ENCODE measurements at regions not wholly inside any gene's neighbourhood (a gene's known extent, or its start where the extent isn't known, plus 50 kb on each side); places are given as distances from the start of the nearest gene placed in this dataset.

DNA sequence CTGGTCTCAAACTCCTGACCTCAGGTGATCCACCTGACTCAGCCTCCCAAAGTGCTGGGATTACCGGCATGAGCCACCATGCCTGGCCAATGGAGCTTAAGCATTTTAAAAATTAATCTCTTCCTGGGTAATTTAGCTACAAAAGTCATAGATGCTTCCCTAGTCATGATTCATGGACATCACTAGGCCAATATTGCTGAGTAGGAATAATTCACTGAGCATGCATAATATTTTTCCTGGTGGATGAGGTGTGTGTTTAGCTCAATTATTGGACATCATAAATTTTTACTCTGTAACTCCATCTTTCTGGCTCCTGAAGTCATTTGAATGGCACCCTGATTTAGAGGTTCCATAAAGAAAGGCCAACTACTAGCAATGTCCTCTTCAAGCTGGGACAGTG is 512.9 kb upstream of the AGTR1 start:
- H3K9me3 ChIP-seq (ENCODE audit: control insufficient read depth, low read depth, low read length) = no peaks in the 10 kb centered on the region
- H3K9ac ChIP-seq (ENCODE audit: low read length) = no peak overlapping the region
- no peak overlapping the region for H3K4me3 ChIP-seq (ENCODE audit: low read length)
- H3K36me3 ChIP-seq (ENCODE audit: control insufficient read depth, low read depth, low read length) = no peaks in the 10 kb centered on the region
- H3K4me1 ChIP-seq (ENCODE audit: control insufficient read depth, low read depth, low read length) = no peaks in the 10 kb centered on the region
- H3K27me3 ChIP-seq (ENCODE audit: control insufficient read depth, insufficient read depth, low read length) = no peaks in the 10 kb centered on the region
- no peak overlapping the region for H3K27ac ChIP-seq (ENCODE audit: low read length)

DNA sequence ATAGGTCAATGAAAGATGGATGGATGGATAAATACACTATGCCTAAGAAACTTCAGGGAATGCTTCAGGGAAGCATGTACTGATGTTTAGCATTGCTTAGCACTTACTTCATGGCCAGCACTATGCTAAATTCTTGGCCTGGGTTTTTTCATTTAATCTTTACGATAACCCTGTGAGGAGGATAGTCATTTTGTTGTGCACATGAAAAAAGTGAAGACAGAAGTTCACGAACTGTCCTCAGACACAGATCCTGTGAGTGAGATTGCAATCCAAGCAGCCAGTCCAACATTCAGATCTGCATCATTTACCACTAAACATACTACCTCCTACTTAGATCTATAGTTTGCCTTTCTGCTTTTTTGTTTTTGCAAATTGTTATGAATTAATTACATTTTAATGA is 510.8 kb upstream of the AGTR1 start:
- Histone ChIP-seq H3K36me3 (ENCODE audit: control insufficient read depth, low read depth, low read length) (no peaks in the 10 kb centered on the region), H3K27me3 (ENCODE audit: control insufficient read depth, insufficient read depth, low read length) (no peaks in the 10 kb centered on the region), H3K4me1 (ENCODE audit: control insufficient read depth, low read depth, low read length) (no peaks in the 10 kb centered on the region), H3K27ac (ENCODE audit: low read length) (no peak overlapping the region), H3K9me3 (ENCODE audit: control insufficient read depth, low read depth, low read length) (no peaks in the 10 kb centered on the region), H3K9ac (ENCODE audit: low read length) (no peak overlapping the region), H3K4me3 (ENCODE audit: low read length) (no peak overlapping the region)

DNA sequence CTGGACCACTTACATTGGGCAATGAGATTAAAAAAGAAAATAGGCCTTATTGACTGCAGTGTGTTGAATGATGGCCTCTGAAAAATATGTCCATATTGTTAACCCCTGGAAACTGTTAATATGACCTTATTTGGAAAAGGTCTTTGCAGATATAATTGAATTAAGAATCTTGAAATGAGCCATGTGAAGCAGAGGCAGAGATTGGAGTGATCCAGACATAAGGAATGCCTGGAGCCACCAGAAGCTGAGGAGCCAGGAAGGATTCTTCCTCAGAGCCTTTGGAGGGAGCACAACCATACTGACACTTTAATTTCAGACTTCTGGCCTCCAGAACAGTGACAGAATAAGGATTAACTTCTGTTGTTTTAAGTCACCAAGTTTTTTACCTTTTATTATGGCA is 510.4 kb upstream of the AGTR1 start:
- no peak overlapping the region for H3K9ac ChIP-seq (ENCODE audit: low read length)
- no peaks in the 10 kb centered on the region for H3K36me3 ChIP-seq (ENCODE audit: control insufficient read depth, low read depth, low read length)

DNA sequence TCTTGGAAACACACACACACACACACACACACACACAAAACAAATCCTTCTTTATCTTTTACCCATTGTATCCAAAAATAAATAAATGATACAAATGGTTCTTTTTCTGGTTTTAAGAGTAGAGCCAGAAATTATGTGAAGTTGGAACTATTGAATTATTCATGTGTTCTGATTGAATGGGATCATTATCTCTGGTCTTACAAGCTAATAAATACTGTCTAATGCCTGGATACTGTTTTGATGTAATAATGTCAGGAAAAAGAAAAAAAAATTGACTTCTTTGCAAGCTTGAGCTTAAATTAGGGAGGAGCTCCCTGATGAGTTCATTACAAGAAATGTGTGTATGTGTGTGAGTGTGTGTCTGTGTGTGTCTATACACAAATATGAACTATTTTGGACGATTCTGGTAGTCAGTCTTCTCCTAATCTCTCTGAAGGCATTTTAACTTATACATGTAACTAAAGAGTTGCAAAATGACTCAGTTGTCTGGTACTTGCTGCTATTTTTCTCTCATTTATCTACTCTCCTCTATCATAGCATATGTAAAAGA is 507.2 kb upstream of the AGTR1 start:
- H3K9me3 ChIP-seq (ENCODE audit: control insufficient read depth, low read depth, low read length) = no peaks in the 10 kb centered on the region
- no peak overlapping the region for H3K9ac ChIP-seq (ENCODE audit: low read length)
- no peak overlapping the region for H3K4me3 ChIP-seq (ENCODE audit: low read length)
- no peaks in the 10 kb centered on the region for H3K4me1 ChIP-seq (ENCODE audit: control insufficient read depth, low read depth, low read length)
- H3K27me3 ChIP-seq (ENCODE audit: control insufficient read depth, insufficient read depth, low read length) = no peaks in the 10 kb centered on the region
- H3K27ac ChIP-seq (ENCODE audit: low read length) = no peak overlapping the region
- no peaks in the 10 kb centered on the region for H3K36me3 ChIP-seq (ENCODE audit: control insufficient read depth, low read depth, low read length)

More for the DNA sequence above, 510.4 kb upstream of the AGTR1 start:
- Histone ChIP-seq H3K27ac (ENCODE audit: low read length) (no peak overlapping the region), H3K4me3 (ENCODE audit: low read length) (no peak overlapping the region), H3K27me3 (ENCODE audit: control insufficient read depth, insufficient read depth, low read length) (no peaks in the 10 kb centered on the region), H3K9me3 (ENCODE audit: control insufficient read depth, low read depth, low read length) (no peaks in the 10 kb centered on the region), H3K4me1 (ENCODE audit: control insufficient read depth, low read depth, low read length) (no peaks in the 10 kb centered on the region)

DNA sequence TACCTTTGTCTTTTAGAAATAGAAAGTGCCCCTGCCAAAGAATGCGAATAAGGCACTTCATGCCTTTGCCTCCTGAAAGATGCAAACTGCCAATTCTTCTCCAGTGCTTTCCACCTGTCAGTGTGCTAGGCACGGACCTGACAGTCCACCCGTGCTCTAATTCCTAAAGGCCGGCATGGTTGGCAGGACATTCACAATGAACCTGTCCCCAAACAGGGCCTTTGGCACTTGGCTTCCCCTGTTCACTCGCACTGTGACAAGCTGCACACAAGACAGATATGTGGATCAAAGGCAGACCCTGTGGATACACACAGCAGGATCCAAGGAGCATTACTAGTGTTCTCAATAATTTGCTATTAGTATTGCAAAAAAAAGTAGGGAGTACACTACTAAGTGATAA is 505.7 kb upstream of the AGTR1 start:
- Histone ChIP-seq H3K9ac (ENCODE audit: low read length) (no peak overlapping the region), H3K4me3 (ENCODE audit: low read length) (no peak overlapping the region), H3K9me3 (ENCODE audit: control insufficient read depth, low read depth, low read length) (no peaks in the 10 kb centered on the region), H3K4me1 (ENCODE audit: control insufficient read depth, low read depth, low read length) (no peaks in the 10 kb centered on the region), H3K27me3 (ENCODE audit: control insufficient read depth, insufficient read depth, low read length) (no peaks in the 10 kb centered on the region), H3K27ac (ENCODE audit: low read length) (no peak overlapping the region), H3K36me3 (ENCODE audit: control insufficient read depth, low read depth, low read length) (no peaks in the 10 kb centered on the region)

DNA sequence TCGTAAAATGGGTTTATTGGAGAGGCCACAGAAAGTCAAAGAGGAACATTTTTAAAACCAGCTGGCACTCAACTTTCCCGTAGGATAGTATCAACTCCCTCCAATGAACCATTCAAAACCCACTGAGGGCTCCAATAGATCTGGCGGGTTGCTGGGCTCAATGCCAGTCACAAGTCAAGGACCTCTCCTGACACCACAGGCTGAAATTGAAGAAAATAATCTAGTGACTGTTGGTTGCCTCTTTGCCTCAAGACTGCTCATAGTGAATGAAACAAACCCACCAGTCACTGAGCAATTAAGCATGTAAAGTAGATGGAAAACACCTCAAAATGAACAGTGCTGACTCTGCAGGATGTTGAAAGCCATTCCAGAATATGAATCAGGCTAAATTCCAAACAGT is 500.6 kb upstream of the AGTR1 start:
- Histone ChIP-seq H3K4me1 (ENCODE audit: control insufficient read depth, low read depth, low read length) (no peaks in the 10 kb centered on the region), H3K27ac (ENCODE audit: low read length) (no peak overlapping the region), H3K27me3 (ENCODE audit: control insufficient read depth, insufficient read depth, low read length) (no peaks in the 10 kb centered on the region), H3K36me3 (ENCODE audit: control insufficient read depth, low read depth, low read length) (no peaks in the 10 kb centered on the region), H3K9me3 (ENCODE audit: control insufficient read depth, low read depth, low read length) (no peaks in the 10 kb centered on the region), H3K9ac (ENCODE audit: low read length) (no peak overlapping the region), H3K4me3 (ENCODE audit: low read length) (no peak overlapping the region)

DNA sequence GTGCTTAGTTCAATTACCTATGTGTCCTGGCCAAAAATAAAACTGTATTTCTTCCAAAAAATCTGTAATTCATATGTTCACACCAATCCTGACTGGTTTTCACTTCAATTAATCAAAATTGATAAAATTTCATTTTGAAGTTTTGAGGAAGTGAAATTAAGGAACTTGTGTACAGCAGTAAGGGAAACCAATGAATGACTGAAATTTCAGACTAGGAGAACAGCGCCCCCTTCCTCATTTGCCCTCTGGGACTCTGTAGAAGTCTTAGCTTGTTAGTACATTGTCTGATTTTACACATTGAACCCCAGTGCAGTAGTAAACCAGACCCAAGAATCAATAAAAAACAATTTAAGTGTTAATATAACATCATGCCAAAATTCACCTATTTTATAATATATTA is 495.3 kb upstream of the AGTR1 start:
- Histone ChIP-seq H3K36me3 (ENCODE audit: control insufficient read depth, low read depth, low read length) (no peaks in the 10 kb centered on the region), H3K27me3 (ENCODE audit: control insufficient read depth, insufficient read depth, low read length) (no peaks in the 10 kb centered on the region), H3K9ac (ENCODE audit: low read length) (no peak overlapping the region), H3K4me1 (ENCODE audit: control insufficient read depth, low read depth, low read length) (no peaks in the 10 kb centered on the region), H3K4me3 (ENCODE audit: low read length) (no peak overlapping the region), H3K9me3 (ENCODE audit: control insufficient read depth, low read depth, low read length) (no peaks in the 10 kb centered on the region), H3K27ac (ENCODE audit: low read length) (no peak overlapping the region)

DNA sequence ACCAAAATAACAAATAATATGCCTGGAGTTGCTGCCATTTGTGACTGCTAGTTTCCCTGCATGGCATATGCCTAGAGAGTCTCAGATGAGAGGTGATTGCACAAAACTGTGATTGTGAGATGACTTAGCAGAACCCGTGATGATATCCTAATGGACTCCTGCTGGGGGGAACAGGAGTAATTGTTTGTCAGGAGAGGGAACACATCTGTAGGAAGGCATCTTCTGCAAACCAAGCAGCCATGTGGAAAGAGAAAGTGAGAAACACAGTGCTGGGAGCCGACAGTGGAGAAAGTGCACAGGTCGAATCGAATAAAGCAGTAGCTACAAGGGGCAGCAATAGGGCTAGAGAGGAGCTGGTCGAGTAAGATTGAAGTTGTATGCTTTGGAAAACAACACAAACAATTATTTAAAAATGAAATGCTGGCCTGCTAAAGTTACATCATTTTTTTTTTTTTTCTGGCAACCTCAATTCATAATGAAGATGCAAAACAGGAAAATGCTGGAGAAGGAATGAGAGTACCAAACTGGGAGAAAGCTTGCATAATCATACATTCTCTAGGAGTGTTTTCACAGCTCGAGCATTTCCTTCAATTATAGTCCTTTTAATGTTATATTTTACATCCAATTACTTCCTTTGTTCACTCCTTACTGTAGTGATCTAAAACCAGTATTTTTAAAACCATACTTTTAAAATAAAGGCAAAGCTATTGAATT is 494.2 kb upstream of the AGTR1 start:
- Histone ChIP-seq H3K27ac (ENCODE audit: low read length) (no peak overlapping the region), H3K9me3 (ENCODE audit: control insufficient read depth, low read depth, low read length) (no peaks in the 10 kb centered on the region), H3K36me3 (ENCODE audit: control insufficient read depth, low read depth, low read length) (no peaks in the 10 kb centered on the region), H3K4me1 (ENCODE audit: control insufficient read depth, low read depth, low read length) (no peaks in the 10 kb centered on the region), H3K27me3 (ENCODE audit: control insufficient read depth, insufficient read depth, low read length) (no peaks in the 10 kb centered on the region), H3K9ac (ENCODE audit: low read length) (no peak overlapping the region), H3K4me3 (ENCODE audit: low read length) (no peak overlapping the region)

DNA sequence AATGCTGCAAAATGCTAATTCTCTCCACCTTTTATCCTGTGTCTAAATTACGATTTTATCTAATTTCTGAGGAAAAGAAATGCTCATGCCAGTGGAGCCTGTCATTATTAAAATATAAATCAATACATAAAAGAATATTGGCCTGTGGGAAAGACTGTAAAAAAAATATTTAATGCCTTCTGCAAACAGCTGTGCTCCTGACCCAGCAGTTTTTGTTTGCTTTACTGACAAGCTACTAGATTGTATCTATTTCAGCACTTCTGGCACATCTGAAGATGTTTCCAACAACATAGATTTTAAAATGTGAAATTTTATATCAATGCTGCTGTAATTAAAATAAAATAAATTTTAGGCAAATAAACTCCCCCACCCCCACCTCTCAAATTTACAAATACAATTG is 493.6 kb upstream of the AGTR1 start:
- H3K9me3 ChIP-seq (ENCODE audit: control insufficient read depth, low read depth, low read length) = no peaks in the 10 kb centered on the region
- H3K4me3 ChIP-seq (ENCODE audit: low read length) = no peak overlapping the region
- no peaks in the 10 kb centered on the region for H3K36me3 ChIP-seq (ENCODE audit: control insufficient read depth, low read depth, low read length)
- H3K4me1 ChIP-seq (ENCODE audit: control insufficient read depth, low read depth, low read length) = no peaks in the 10 kb centered on the region
- no peak overlapping the region for H3K9ac ChIP-seq (ENCODE audit: low read length)
- no peak overlapping the region for H3K27ac ChIP-seq (ENCODE audit: low read length)
- no peaks in the 10 kb centered on the region for H3K27me3 ChIP-seq (ENCODE audit: control insufficient read depth, insufficient read depth, low read length)

DNA sequence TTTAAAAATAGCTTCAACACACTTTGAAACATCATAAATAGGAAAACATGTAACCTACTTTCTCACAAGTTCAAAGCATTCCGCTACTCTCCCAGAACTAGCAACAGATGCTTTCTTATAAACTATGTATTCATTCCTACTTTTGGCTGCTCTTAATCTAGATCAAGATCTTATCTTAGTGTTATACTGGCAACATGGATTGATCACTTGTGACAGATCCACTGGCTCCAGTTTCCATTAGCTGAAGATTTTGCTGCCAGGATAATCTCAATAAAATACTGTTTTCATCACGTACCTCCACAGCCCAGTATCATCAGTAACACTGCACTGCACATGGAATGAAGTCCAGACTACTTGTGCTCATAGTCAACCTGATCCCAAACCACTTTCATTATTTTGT is 491.7 kb upstream of the AGTR1 start:
- Histone ChIP-seq H3K4me1 (ENCODE audit: control insufficient read depth, low read depth, low read length) (no peaks in the 10 kb centered on the region), H3K9me3 (ENCODE audit: control insufficient read depth, low read depth, low read length) (no peaks in the 10 kb centered on the region), H3K27ac (ENCODE audit: low read length) (no peak overlapping the region), H3K9ac (ENCODE audit: low read length) (no peak overlapping the region), H3K27me3 (ENCODE audit: control insufficient read depth, insufficient read depth, low read length) (no peaks in the 10 kb centered on the region), H3K36me3 (ENCODE audit: control insufficient read depth, low read depth, low read length) (no peaks in the 10 kb centered on the region), H3K4me3 (ENCODE audit: low read length) (no peak overlapping the region)

DNA sequence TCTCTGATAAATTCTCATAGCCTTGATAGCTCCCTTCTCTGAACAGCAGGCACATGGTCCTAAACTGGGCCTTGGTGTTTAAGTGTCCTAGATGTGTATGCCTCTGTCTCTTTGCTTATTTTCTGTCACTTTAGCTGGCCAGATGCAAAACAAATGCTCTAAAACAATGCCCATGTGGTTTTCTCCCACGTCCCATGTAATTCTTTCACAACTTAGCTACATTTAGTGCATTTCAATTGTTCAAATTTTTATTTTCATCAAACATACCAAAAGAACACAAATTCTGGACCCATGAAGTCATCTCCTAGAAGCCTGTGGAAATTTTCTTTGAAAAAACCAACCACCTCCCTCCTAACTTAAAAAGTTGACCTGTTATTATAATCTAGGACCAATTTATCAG is 491.3 kb upstream of the AGTR1 start:
- no peaks in the 10 kb centered on the region for H3K36me3 ChIP-seq (ENCODE audit: control insufficient read depth, low read depth, low read length)
- H3K4me3 ChIP-seq (ENCODE audit: low read length) = no peak overlapping the region
- H3K4me1 ChIP-seq (ENCODE audit: control insufficient read depth, low read depth, low read length) = no peaks in the 10 kb centered on the region
- no peaks in the 10 kb centered on the region for H3K9me3 ChIP-seq (ENCODE audit: control insufficient read depth, low read depth, low read length)
- no peaks in the 10 kb centered on the region for H3K27me3 ChIP-seq (ENCODE audit: control insufficient read depth, insufficient read depth, low read length)
- no peak overlapping the region for H3K27ac ChIP-seq (ENCODE audit: low read length)
- no peak overlapping the region for H3K9ac ChIP-seq (ENCODE audit: low read length)

DNA sequence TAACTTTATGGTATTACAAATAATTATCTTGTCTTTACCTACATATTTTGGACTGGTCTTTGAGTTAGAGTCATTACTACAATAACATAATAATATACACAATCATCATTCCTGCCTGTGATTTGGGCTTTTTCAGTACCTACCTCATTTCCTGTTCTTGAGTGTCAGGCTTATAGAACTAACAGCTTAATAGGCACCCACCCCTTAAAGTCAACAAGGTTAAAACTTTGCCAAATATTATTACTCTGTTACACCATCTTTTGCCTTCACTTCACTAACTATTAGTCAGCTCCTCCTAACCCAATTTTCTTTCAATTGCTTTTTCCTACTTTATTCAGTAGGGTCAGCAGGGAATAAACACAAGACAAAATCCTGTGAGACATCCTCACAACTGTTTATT is 488.7 kb upstream of the AGTR1 start:
- no peaks in the 10 kb centered on the region for H3K9me3 ChIP-seq (ENCODE audit: control insufficient read depth, low read depth, low read length)
- no peaks in the 10 kb centered on the region for H3K27me3 ChIP-seq (ENCODE audit: control insufficient read depth, insufficient read depth, low read length)
- no peak overlapping the region for H3K9ac ChIP-seq (ENCODE audit: low read length)
- H3K4me3 ChIP-seq (ENCODE audit: low read length) = no peak overlapping the region
- no peak overlapping the region for H3K27ac ChIP-seq (ENCODE audit: low read length)
- H3K36me3 ChIP-seq (ENCODE audit: control insufficient read depth, low read depth, low read length) = no peaks in the 10 kb centered on the region
- H3K4me1 ChIP-seq (ENCODE audit: control insufficient read depth, low read depth, low read length) = peaks cover 8% of the 10 kb centered on the region

All from iPS-18a (cell line).